Neural cell (in vitro differentiated cells): ENCODE measurements at regions not wholly inside any gene's neighbourhood (a gene's known extent, or its start where the extent isn't known, plus 50 kb on each side); places are given as distances from the start of the nearest gene placed in this dataset.

Experiments
- H2AFZ ChIP-seq: fragments of 200-600, 300-800 bp; sonication (generic), shearing (Covaris generic); 2 replicates; pipeline ENCODE4 v1.6.0; 2014; ENCODE audit warnings: low read depth, mild to moderate bottlenecking, antibody characterized with exemption, low read length, moderate library complexity
- H3F3A ChIP-seq: fragments of 200-600 bp; shearing (Covaris generic); 2 replicates; pipeline ENCODE4 v1.6.1; 2016; ENCODE audit warnings: mild to moderate bottlenecking, moderate library complexity, mixed read lengths, antibody characterized with exemption, low read length; ENCODE audit not compliant: insufficient read depth, poor library complexity, severe bottlenecking
- H3K27ac ChIP-seq: fragments of 200-600, 300-800 bp; sonication (generic), shearing (Covaris generic); 2 replicates; pipeline ENCODE4 v1.5.1; 2014; ENCODE audit warnings: mild to moderate bottlenecking, low read length, moderate library complexity
- H3K27me3 ChIP-seq: fragments of 300-800, 200-600 bp; sonication (generic), shearing (Covaris generic); 2 replicates; pipeline ENCODE4 v1.6.0; 2014; ENCODE audit warnings: mild to moderate bottlenecking, low read depth, low read length, moderate library complexity; ENCODE audit not compliant: insufficient read depth
- H3K36me3 ChIP-seq: fragments of 300-800, 200-600 bp; sonication (generic), shearing (Covaris generic); 2 replicates; pipeline ENCODE4 v1.5.1; 2014; ENCODE audit warnings: mild to moderate bottlenecking, antibody characterized with exemption, low read length, moderate library complexity; ENCODE audit not compliant: insufficient read depth
- H3K4me2 ChIP-seq: fragments of 300-800, 200-600 bp; sonication (generic), shearing (Covaris generic); 2 replicates; pipeline ENCODE4 v1.6.0; 2014; ENCODE audit warnings: mild to moderate bottlenecking, low read length
- H3K4me3 ChIP-seq: fragments of 300-800, 200-600 bp; sonication (generic), shearing (Covaris generic); 2 replicates; pipeline ENCODE4 v1.5.1; 2014; ENCODE audit warnings: mild to moderate bottlenecking, low read length, moderate library complexity
- H3K79me2 ChIP-seq: fragments of 200-600 bp; shearing (Covaris generic); replicated peaks from 2 replicates; pipeline ENCODE4 v1.6.0; 2014; ENCODE audit warnings: mild to moderate bottlenecking, low read length, moderate library complexity; ENCODE audit not compliant: insufficient read depth
- H3K9ac ChIP-seq: fragments of 300-800, 200-600 bp; sonication (generic), shearing (Covaris generic); 2 replicates; pipeline ENCODE4 v1.6.1; 2016; ENCODE audit warnings: mild to moderate bottlenecking, low read length, mixed read lengths
- H3K9me2 ChIP-seq: fragments of 200-600 bp; shearing (Covaris generic); 2 replicates; pipeline ENCODE4 v1.6.1; 2016; ENCODE audit warnings: mild to moderate bottlenecking, low read length, mixed read lengths; ENCODE audit not compliant: insufficient read depth
- H3K9me3 ChIP-seq: fragments of 200-600, 300-800 bp; sonication (generic), shearing (Covaris generic); 2 replicates; pipeline ENCODE4 v1.6.1; 2016; ENCODE audit warnings: mild to moderate bottlenecking, mixed run types, low read length, moderate library complexity, mixed read lengths
- H4K20me1 ChIP-seq: fragments of 200-600 bp; shearing (Covaris generic); 2 replicates; pipeline ENCODE4 v1.6.1; 2016; ENCODE audit warnings: mild to moderate bottlenecking, mixed run types; ENCODE audit not compliant: insufficient read depth
- CTCF ChIP-seq: fragments of 450-650 bp; IDR thresholded peaks from 2 replicates; pipeline ENCODE4 v1.5.1; 2014; ENCODE audit warnings: antibody characterized with exemption, mild to moderate bottlenecking, moderate library complexity; ENCODE audit not compliant: poor library complexity, severe bottlenecking
- EZH2 ChIP-seq: fragments of 200-600, 300-800 bp; shearing (Covaris generic), sonication (generic); IDR thresholded peaks from 2 replicates; pipeline ENCODE4 v1.6.1; 2014; ENCODE audit warnings: antibody characterized with exemption, low read length, borderline replicate concordance, mild to moderate bottlenecking; ENCODE audit not compliant: insufficient read depth, poor library complexity, severe bottlenecking
- MXI1 ChIP-seq: fragments of 450-650 bp; conservative IDR thresholded peaks from 2 replicates; pipeline ENCODE4 v1.6.1; 2014; ENCODE audit warnings: antibody characterized with exemption, mild to moderate bottlenecking; ENCODE audit not compliant: poor library complexity, severe bottlenecking
- POLR2AphosphoS5 ChIP-seq: IDR thresholded peaks from 2 replicates; pipeline ENCODE4 v1.6.1; 2012
- RAD21 ChIP-seq: fragments of 450-650 bp; conservative IDR thresholded peaks from 2 replicates; pipeline ENCODE4 v1.6.1; 2014; ENCODE audit warnings: antibody characterized with exemption, mild to moderate bottlenecking, moderate library complexity
- REST ChIP-seq: IDR thresholded peaks from 2 replicates; pipeline ENCODE4 v1.6.1; 2012; ENCODE audit warnings: borderline replicate concordance
- SMC3 ChIP-seq: fragments of 450-650 bp; conservative IDR thresholded peaks from 2 replicates; pipeline ENCODE4 v1.6.1; 2014; ENCODE audit warnings: antibody characterized with exemption, mild to moderate bottlenecking, moderate library complexity; ENCODE audit not compliant: poor library complexity
- TAF1 ChIP-seq: IDR thresholded peaks from 2 replicates; pipeline ENCODE4 v1.6.1; 2012; ENCODE audit warnings: low read depth

GRCh38 chr2:47661310-47661709, 90.5 kb upstream of the KCNK12 start:
- no peaks in the 10 kb centered on the region for H3F3A ChIP-seq
- no peaks in the 10 kb centered on the region for H3K9me3 ChIP-seq
- H3K27ac ChIP-seq: no peak overlapping the region
- no peaks in the 10 kb centered on the region for H3K27me3 ChIP-seq
- no peaks in the 10 kb centered on the region for H3K36me3 ChIP-seq
- no peak overlapping the region for H3K4me2 ChIP-seq
- TF ChIP-seq REST (no peak), RAD21 (no peak), EZH2 (no peak), TAF1 (no peak), POLR2AphosphoS5 (no peak), SMC3 (no peak)
- H3K9ac ChIP-seq: no peak overlapping the region
- no peak overlapping the region for H3K4me3 ChIP-seq
- no peaks in the 10 kb centered on the region for H3K79me2 ChIP-seq
- H4K20me1 ChIP-seq: no peaks in the 10 kb centered on the region
- no peak overlapping the region for H2AFZ ChIP-seq
- no peaks in the 10 kb centered on the region for H3K9me2 ChIP-seq

- Histone ChIP-seq H3K27me3 (no peaks in the 10 kb centered on the region), H2AFZ (no peak overlapping the region), H3K4me3 (no peak overlapping the region), H3K9ac (no peak overlapping the region), H3F3A (no peaks in the 10 kb centered on the region), H3K4me2 (no peak overlapping the region), H3K27ac (no peak overlapping the region), H3K36me3 (no peaks in the 10 kb centered on the region), H3K9me3 (no peaks in the 10 kb centered on the region), H3K79me2 (no peaks in the 10 kb centered on the region), H3K9me2 (no peaks in the 10 kb centered on the region), H4K20me1 (no peaks in the 10 kb centered on the region)
- no peak for TF ChIP-seq RAD21
- no peak for TF ChIP-seq SMC3
- no peak for TF ChIP-seq POLR2AphosphoS5
- TF ChIP-seq CTCF: no peak
- TF ChIP-seq REST: no peak
- no peak for TF ChIP-seq MXI1
Observed at GRCh38 chr2:47660168-47660567, 89.4 kb upstream of the KCNK12 start.
